ENCODE measurements at regions not wholly inside any gene's neighbourhood (a gene's known extent, or its start where the extent isn't known, plus 50 kb on each side); places are given as distances from the start of the nearest gene placed in this dataset.
"Not testable (repeated sequence)": the region's sequence is repeated elsewhere in the genome, so short reads cannot be mapped to it uniquely, and the experiment has no call there.

DNA sequence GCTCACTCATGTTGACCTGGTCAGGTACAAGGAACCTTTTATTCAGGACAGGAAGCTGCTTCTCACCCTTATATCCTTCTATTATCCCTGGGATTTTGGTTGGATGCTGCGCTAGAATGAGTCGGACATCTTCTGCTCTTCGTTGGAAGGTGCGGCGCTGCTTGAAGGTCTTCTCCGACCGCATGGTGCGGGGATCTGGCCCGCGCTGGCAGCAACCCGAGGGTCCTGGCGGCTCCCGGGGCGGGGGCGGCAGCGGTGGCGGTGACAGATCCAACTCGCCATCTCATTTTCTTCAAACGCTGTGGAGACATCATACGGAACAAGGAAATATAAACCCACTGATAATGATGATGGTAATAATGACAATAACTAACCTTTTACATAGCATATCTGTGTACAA is 126.3 kb downstream of the ATXN7L3B start:
- no peak for TF ChIP-seq CTCF (IDR thresholded peaks at IDR 0.05; ENCODE audit: unreplicated experiment)
- intact Hi-C loops (cut with micrococcal nuclease) = no loop called here
- Mint-ChIP-seq H3K9me3 (ENCODE audit: unreplicated experiment) (no peaks in the 10 kb centered on the region), H3K4me3 (ENCODE audit: unreplicated experiment) (no peak overlapping the region), H3K4me1 (ENCODE audit: insufficient read depth, unreplicated experiment) (peaks cover 5% of the 10 kb centered on the region), H3K27ac (ENCODE audit: low read depth, unreplicated experiment) (no peak overlapping the region), H3K27me3 (ENCODE audit: insufficient read depth, unreplicated experiment) (no peaks in the 10 kb centered on the region), H3K36me3 (ENCODE audit: insufficient read depth, unreplicated experiment) (no peaks in the 10 kb centered on the region)
- POLR2A ChIA-PET = no interaction called here
- DNase-seq (ENCODE audit: unreplicated experiment) = no peak
- BruUV-seq (replicated peaks) = no TSS peak
- CTCF ChIA-PET = interaction anchor here (0.6 to 0.7 kb wide), 2 partner anchors 67 to 319 kb away, joined by 3 read pairs; no protein-coding TSS in a partner anchor

DNA sequence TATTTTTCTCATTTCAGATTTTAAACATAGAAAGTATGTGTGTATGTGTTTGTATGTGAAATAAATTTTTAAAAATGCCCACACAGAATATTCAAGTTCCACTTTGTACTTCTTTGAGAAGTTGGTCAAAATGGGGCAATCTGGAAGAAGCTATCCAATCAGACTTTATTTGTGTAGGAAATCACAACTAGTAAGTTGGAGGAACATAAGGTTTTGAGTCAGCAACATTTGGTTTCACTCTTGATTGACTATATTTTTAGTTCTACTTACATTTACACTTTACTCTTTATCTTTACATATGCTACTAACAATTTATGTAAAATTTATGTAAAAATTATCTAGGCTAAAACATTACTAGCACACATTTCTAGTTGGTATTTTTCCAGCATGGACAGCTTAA is 128.1 kb downstream of the ATXN7L3B start:
- Mint-ChIP-seq H3K9me3 (ENCODE audit: unreplicated experiment) (no peaks in the 10 kb centered on the region), H3K27me3 (ENCODE audit: insufficient read depth, unreplicated experiment) (no peaks in the 10 kb centered on the region), H3K36me3 (ENCODE audit: insufficient read depth, unreplicated experiment) (no peaks in the 10 kb centered on the region), H3K4me3 (ENCODE audit: unreplicated experiment) (no peak overlapping the region), H3K4me1 (ENCODE audit: insufficient read depth, unreplicated experiment) (peaks cover 5% of the 10 kb centered on the region), H3K27ac (ENCODE audit: low read depth, unreplicated experiment) (no peak overlapping the region)
- intact Hi-C loops (cut with micrococcal nuclease) = no loop called here
- CTCF ChIA-PET = no interaction called here
- POLR2A ChIA-PET = no interaction called here
- no peak for DNase-seq (ENCODE audit: unreplicated experiment)
- BruUV-seq (replicated peaks) = no TSS peak
- TF ChIP-seq CTCF (IDR thresholded peaks at IDR 0.05; ENCODE audit: unreplicated experiment) = no peak

GRCh38 chr12:74671421-74671820 is 133.8 kb downstream of the ATXN7L3B start:
- TF ChIP-seq CTCF (IDR thresholded peaks at IDR 0.05; ENCODE audit: unreplicated experiment) = no peak
- Mint-ChIP-seq H3K27ac (ENCODE audit: low read depth, unreplicated experiment) (no peak overlapping the region), H3K27me3 (ENCODE audit: insufficient read depth, unreplicated experiment) (no peaks in the 10 kb centered on the region), H3K36me3 (ENCODE audit: insufficient read depth, unreplicated experiment) (no peaks in the 10 kb centered on the region), H3K4me1 (ENCODE audit: insufficient read depth, unreplicated experiment) (peaks cover 5% of the 10 kb centered on the region), H3K4me3 (ENCODE audit: unreplicated experiment) (no peak overlapping the region), H3K9me3 (ENCODE audit: unreplicated experiment) (no peaks in the 10 kb centered on the region)
- intact Hi-C loops (cut with micrococcal nuclease) = no loop called here
- ChIA-PET CTCF (interaction anchor here (0.5 to 0.7 kb wide), 2 partner anchors 15 to 16 kb away, joined by 3 read pairs; no protein-coding TSS in a partner anchor), POLR2A (interaction anchor here (0.6 kb wide), 2 partner anchors 24 to 218 kb away, joined by 3 to 4 read pairs; no protein-coding TSS in a partner anchor)
- DNase-seq (ENCODE audit: unreplicated experiment) = no peak
- no TSS peak for BruUV-seq (replicated peaks)

DNA sequence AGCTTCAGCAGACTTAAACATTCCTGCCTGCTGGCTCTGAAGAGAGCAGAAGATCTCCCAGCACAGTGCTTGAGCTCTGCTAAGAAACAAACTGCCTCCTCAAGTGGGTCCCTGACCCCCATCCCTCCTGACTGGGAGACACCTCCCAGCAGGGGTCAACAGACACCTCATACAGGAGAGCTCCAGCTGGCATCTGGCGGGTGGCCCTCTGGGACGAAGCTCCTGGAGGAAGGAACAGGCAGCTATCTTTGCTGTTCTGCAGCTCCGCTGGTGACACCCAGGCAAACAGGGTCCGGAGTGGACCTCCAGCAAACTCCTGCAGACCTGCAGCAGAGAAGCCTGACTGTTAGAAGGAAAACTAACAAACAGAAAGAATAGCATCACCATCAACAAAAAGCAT is 139.3 kb downstream of the ATXN7L3B start:
- intact Hi-C loops (cut with micrococcal nuclease); POLR2A ChIA-PET: not testable (repeated sequence)
- CTCF ChIA-PET = interaction anchor here (0.7 kb wide), 1 partner anchor 656 kb away, joined by 3 read pairs; no protein-coding TSS in a partner anchor

DNA sequence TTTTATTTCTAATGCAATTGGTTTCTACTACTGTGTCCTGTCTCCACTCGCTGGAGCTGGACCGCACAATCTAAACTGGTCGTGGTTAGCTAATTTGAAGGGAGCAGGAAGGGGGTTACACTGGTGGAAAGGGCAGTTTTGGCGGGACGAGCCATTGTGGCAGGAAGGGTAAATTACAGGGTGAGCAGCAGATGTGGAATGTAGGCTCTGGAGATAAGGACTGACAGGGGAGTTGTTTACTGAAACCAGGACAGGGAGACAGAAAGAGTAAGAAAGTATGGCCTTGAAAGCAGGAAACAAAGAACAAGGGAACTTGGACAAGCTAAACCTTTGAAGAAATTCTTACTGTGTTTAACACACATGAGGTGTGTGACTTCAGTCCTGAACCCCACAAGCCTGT is 147.8 kb downstream of the ATXN7L3B start:
- DNase-seq (ENCODE audit: unreplicated experiment) = no peak
- POLR2A ChIA-PET = interaction anchor here (0.6 kb wide), 1 partner anchor 1008 kb away, joined by 3 read pairs; no protein-coding TSS in a partner anchor
- H3K36me3 Mint-ChIP-seq (ENCODE audit: insufficient read depth, unreplicated experiment) = no peaks in the 10 kb centered on the region
- no TSS peak for BruUV-seq (replicated peaks)
- CTCF ChIA-PET = no interaction called here
- no peak overlapping the region for H3K4me3 Mint-ChIP-seq (ENCODE audit: unreplicated experiment)
- H3K4me1 Mint-ChIP-seq (ENCODE audit: insufficient read depth, unreplicated experiment) = no peaks in the 10 kb centered on the region
- no peak for TF ChIP-seq CTCF (IDR thresholded peaks at IDR 0.05; ENCODE audit: unreplicated experiment)
- intact Hi-C loops (cut with micrococcal nuclease) = no loop called here
- H3K27ac Mint-ChIP-seq (ENCODE audit: low read depth, unreplicated experiment) = no peak overlapping the region
- peaks cover 8% of the 10 kb centered on the region for H3K9me3 Mint-ChIP-seq (ENCODE audit: unreplicated experiment)
- H3K27me3 Mint-ChIP-seq (ENCODE audit: insufficient read depth, unreplicated experiment) = no peaks in the 10 kb centered on the region

More for the DNA sequence above, 139.3 kb downstream of the ATXN7L3B start:
- not testable (repeated sequence) for H3K4me1 Mint-ChIP-seq (ENCODE audit: insufficient read depth, unreplicated experiment); H3K27me3 Mint-ChIP-seq (ENCODE audit: insufficient read depth, unreplicated experiment); BruUV-seq (replicated peaks); H3K36me3 Mint-ChIP-seq (ENCODE audit: insufficient read depth, unreplicated experiment); H3K27ac Mint-ChIP-seq (ENCODE audit: low read depth, unreplicated experiment); DNase-seq (ENCODE audit: unreplicated experiment); H3K4me3 Mint-ChIP-seq (ENCODE audit: unreplicated experiment)
- H3K9me3 Mint-ChIP-seq (ENCODE audit: unreplicated experiment) = peaks cover 13% of the 10 kb centered on the region

Data from MCF 10A (cell line).